ENCODE measurements at regions not wholly inside any gene's neighbourhood (a gene's known extent, or its start where the extent isn't known, plus 50 kb on each side); places are given as distances from the start of the nearest gene placed in this dataset.

DNA sequence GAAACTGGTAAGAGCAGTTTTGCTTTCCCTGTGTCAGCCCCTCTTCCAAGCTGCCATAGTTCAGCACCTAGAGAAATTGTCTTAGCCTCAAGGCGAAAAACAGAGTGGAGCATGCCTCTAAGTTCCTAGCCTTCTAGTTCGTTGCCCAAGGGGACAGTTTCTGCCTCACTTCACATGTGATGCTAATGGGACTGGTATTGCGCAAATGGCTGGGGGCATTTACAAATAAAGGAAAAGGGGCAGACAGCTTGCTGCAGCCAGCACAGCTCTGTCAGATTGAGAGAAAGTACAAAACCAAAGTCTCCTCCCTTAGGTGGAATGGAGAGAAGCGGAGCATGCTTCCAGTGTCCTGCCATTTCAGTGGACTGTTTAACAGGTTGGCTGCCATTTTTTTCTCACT lies 567.7 kb downstream of the ETV1 start:
- no peaks in the 10 kb centered on the region for H3K4me1 Mint-ChIP-seq
- no peaks in the 10 kb centered on the region for H3K27me3 Mint-ChIP-seq

DNA sequence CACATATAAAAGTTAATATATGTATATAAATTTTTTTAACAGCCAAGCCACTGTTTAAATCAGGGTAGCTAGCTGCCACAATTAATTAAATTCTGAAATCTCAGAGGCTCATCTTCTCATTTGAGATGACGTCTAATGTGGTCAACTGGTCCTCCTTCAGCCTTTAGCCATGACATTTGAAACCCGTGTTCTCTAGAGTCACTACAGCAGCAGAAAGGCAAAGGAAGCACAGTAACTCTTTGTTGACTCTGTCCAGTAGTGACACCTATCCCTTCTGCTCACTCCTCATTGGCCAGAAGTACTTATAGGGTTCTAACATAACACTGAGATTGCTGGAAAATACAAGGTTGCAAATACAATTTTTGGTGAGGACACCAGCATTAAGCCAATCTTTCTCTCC lies 555.5 kb downstream of the ETV1 start:
- no peak overlapping the region for H3K27ac Mint-ChIP-seq (ENCODE audit: low read depth)
- H3K4me1 Mint-ChIP-seq = no peaks in the 10 kb centered on the region
- no peak overlapping the region for H3K4me3 Mint-ChIP-seq
- ATAC-seq (replicated peaks; ENCODE audit: extremely low read depth, poor library complexity, severe bottlenecking) (no peak), DNase-seq (ENCODE audit: low spot score in 2 of 2) (no peak)
- H3K9me3 Mint-ChIP-seq = peaks cover 3% of the 10 kb centered on the region
- no peaks in the 10 kb centered on the region for H3K36me3 Mint-ChIP-seq (ENCODE audit: insufficient read depth)
- no peaks in the 10 kb centered on the region for H3K27me3 Mint-ChIP-seq

More for the DNA sequence above, 567.7 kb downstream of the ETV1 start:
- H3K27ac Mint-ChIP-seq (ENCODE audit: low read depth) = no peak overlapping the region
- no peak for DNase-seq (ENCODE audit: low spot score in 2 of 2)
- no peak overlapping the region for H3K4me3 Mint-ChIP-seq
- peaks cover 13% of the 10 kb centered on the region for H3K9me3 Mint-ChIP-seq
- ATAC-seq (replicated peaks; ENCODE audit: extremely low read depth, poor library complexity, severe bottlenecking) = no peak
- no peaks in the 10 kb centered on the region for H3K36me3 Mint-ChIP-seq (ENCODE audit: insufficient read depth)

DNA sequence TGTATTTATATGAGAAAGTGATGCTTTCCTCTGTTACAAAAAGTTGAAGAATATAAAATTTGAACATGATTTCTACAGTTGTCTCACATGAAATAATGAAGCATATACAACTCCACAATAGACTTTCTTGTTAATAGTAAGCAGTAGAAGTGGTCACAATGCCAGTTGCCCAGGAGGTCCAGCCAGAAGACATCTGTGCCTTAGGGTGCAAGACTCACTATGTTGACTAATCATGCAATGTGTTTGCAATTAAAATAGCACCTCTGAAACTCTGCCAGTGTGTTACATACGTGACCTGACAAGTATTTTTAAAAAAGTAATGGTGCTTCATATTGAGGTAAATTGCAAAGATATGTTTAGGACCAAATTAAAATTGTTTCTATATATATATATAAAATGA lies 547.2 kb downstream of the ETV1 start:
- no peaks in the 10 kb centered on the region for H3K4me1 Mint-ChIP-seq
- no peaks in the 10 kb centered on the region for H3K9me3 Mint-ChIP-seq
- H3K36me3 Mint-ChIP-seq (ENCODE audit: insufficient read depth) = no peaks in the 10 kb centered on the region
- H3K4me3 Mint-ChIP-seq = no peak overlapping the region
- ATAC-seq (replicated peaks; ENCODE audit: extremely low read depth, poor library complexity, severe bottlenecking) = no peak
- no peaks in the 10 kb centered on the region for H3K27me3 Mint-ChIP-seq
- no peak overlapping the region for H3K27ac Mint-ChIP-seq (ENCODE audit: low read depth)
- DNase-seq (ENCODE audit: low spot score in 2 of 2) = no peak

DNA sequence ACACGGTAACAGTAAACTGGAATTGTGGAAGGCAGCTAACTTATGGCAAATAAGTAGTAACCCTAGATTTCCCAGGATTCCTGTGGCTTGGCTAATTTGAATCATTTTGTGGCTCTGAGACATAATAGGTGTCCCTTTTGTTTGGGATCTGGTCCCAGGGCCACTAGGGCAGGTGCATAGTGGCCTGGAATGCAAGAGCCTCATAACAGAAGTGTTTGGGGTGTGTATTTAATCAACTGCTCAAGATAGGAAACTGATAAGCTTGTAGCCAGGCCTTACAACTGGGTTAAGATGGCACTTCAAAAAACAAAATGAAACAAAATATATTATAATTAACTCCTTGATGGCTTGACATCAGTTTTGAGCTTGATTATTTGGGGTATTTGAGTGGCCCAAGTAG lies 541.8 kb downstream of the ETV1 start:
- DNase-seq (ENCODE audit: low spot score in 2 of 2) (no peak), ATAC-seq (replicated peaks; ENCODE audit: extremely low read depth, poor library complexity, severe bottlenecking) (no peak)
- Mint-ChIP-seq H3K36me3 (ENCODE audit: insufficient read depth) (no peaks in the 10 kb centered on the region), H3K9me3 (peaks cover 6% of the 10 kb centered on the region), H3K27me3 (no peaks in the 10 kb centered on the region), H3K4me3 (no peak overlapping the region), H3K4me1 (no peaks in the 10 kb centered on the region), H3K27ac (ENCODE audit: low read depth) (no peak overlapping the region)

DNA sequence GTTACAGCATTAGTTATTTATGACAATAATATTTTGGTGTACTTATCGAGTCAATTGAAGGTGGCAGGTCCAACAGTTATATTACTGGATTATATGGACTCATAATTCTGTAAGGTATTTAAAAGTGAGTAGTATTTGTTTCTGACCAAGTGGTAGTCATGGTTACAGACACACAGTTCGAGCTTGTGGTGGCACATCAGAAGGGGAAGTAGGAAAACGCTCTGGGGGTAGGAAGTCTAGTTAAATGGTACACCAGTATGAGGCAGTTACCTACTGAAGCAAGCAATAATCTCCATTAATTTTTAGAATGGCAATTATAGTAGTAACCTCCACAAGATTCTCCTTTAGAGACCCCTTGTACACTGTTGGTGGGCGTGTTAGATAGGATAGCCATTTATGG lies 541.2 kb downstream of the ETV1 start:
- no peak overlapping the region for H3K4me3 Mint-ChIP-seq
- H3K9me3 Mint-ChIP-seq = peaks cover 6% of the 10 kb centered on the region
- no peaks in the 10 kb centered on the region for H3K27me3 Mint-ChIP-seq
- ATAC-seq (replicated peaks; ENCODE audit: extremely low read depth, poor library complexity, severe bottlenecking) (no peak), DNase-seq (ENCODE audit: low spot score in 2 of 2) (no peak)
- no peaks in the 10 kb centered on the region for H3K4me1 Mint-ChIP-seq
- no peak overlapping the region for H3K27ac Mint-ChIP-seq (ENCODE audit: low read depth)
- H3K36me3 Mint-ChIP-seq (ENCODE audit: insufficient read depth) = no peaks in the 10 kb centered on the region

DNA sequence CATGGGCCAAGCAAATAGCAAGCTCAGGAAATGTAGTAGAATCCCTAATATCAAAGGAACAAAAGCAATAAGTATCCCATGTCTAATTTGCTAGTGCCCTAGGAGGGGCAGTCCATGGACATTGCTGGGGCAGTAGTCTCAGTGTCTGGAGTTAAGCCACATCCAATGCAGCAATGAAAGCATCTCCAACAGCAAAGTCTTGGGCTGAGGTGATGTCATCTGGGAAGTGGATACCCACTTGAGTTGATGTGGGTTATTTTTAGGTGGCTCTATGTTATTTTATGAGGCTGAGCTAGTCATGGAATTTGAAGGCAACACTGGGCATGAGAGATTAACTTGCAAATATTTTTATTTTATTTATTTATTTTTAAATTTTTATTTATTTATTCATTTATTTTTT lies 540.0 kb downstream of the ETV1 start:
- Mint-ChIP-seq H3K27ac (ENCODE audit: low read depth) (no peak overlapping the region), H3K36me3 (ENCODE audit: insufficient read depth) (no peaks in the 10 kb centered on the region), H3K9me3 (peaks cover 6% of the 10 kb centered on the region), H3K27me3 (no peaks in the 10 kb centered on the region), H3K4me1 (no peaks in the 10 kb centered on the region), H3K4me3 (no peak overlapping the region)
- DNase-seq (ENCODE audit: low spot score in 2 of 2) (no peak), ATAC-seq (replicated peaks; ENCODE audit: extremely low read depth, poor library complexity, severe bottlenecking) (no peak)

DNA sequence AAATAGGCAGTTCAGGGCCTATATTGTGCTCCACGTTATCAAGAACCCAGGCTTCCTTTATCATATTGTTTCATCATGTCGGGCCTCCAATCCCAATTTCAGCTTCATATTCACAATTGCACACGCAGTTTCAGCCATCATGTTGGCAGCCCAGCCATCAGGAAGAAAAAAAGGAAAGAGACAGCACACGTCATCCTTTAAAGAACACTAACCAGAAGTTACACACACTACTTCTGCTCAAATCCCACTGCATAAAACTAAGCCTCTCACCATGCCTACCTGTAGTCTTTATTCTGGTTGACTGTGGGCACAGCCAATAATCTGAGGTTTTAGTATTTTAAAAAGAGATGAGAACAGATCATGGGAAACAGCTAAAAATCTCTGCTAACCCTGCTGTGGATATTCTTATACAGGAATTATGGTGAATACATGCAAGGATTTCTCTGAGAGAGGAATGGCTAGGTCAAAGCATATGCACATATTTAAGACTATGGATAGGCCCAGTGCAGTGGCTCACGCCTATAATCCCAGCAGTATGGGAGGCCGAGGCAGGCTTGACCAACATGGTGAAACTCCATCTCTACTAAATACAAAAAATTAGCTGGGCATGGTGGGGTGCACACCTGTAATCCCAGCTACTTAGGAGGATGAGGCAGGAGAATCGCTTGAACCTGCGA lies 534.4 kb downstream of the ETV1 start:
- Mint-ChIP-seq H3K4me3 (no peak overlapping the region), H3K9me3 (peaks cover 6% of the 10 kb centered on the region), H3K4me1 (no peaks in the 10 kb centered on the region), H3K27me3 (no peaks in the 10 kb centered on the region), H3K36me3 (ENCODE audit: insufficient read depth) (no peaks in the 10 kb centered on the region), H3K27ac (ENCODE audit: low read depth) (no peak overlapping the region)
- ATAC-seq (replicated peaks; ENCODE audit: extremely low read depth, poor library complexity, severe bottlenecking) (no peak), DNase-seq (ENCODE audit: low spot score in 2 of 2) (no peak)

DNA sequence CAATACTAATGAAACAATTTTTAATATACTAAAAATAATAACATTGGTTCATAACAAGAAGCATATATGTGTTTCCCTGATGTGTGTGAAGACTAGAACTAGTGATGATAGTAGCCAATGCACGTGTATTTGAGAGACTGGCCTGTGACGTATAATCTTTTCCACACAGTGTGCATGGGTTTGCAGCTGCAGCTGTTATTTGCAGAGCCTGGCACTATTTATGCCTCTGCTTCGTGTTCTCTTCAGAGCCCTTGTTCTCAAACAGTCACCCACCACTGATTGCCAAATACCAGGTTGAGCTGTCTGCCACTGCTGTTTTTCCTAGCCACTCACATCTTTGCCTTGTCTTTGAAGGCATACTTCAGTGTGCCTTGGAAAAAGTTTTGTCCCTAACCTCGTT lies 531.7 kb downstream of the ETV1 start:
- Mint-ChIP-seq H3K9me3 (no peaks in the 10 kb centered on the region), H3K4me1 (no peaks in the 10 kb centered on the region), H3K27ac (ENCODE audit: low read depth) (no peak overlapping the region), H3K4me3 (no peak overlapping the region), H3K27me3 (peaks cover 4% of the 10 kb centered on the region), H3K36me3 (ENCODE audit: insufficient read depth) (no peaks in the 10 kb centered on the region)
- ATAC-seq (replicated peaks; ENCODE audit: extremely low read depth, poor library complexity, severe bottlenecking) (no peak), DNase-seq (ENCODE audit: low spot score in 2 of 2) (no peak)

DNA sequence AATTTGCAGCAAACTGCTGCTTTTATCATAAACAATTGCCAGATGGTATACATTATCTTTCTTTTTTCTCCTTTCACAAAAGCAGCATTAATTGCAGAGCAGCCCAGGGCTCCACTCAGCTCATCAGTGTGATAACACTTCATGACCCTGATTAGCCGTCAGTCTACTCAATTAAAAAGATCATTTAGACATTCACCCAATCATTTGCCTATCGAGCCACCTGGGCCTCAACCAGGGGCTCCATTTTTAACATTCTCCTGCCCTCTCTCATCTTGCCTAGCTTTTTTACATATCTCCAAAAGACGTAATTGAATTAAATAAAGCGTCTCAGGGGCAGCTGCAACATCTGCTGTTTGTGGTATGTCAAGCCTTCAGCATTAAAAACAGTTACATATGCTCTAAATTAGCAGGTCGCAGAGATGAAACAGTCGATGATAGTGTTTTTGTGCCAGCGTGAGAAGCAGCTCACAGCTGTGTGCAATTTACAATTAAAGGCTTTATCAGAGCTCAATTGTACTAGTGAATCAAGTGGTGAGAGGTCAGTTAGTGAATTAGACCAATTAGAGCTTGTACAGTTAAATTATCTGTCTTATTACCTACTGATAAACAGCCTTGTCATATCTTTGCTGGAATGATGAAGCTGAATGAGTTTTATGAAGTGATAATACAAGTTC lies 522.5 kb downstream of the ETV1 start:
- Mint-ChIP-seq H3K36me3 (ENCODE audit: insufficient read depth) (no peaks in the 10 kb centered on the region), H3K4me1 (no peaks in the 10 kb centered on the region), H3K9me3 (no peaks in the 10 kb centered on the region), H3K27me3 (peaks cover 12% of the 10 kb centered on the region), H3K27ac (ENCODE audit: low read depth) (no peak overlapping the region), H3K4me3 (no peak overlapping the region)
- DNase-seq (ENCODE audit: low spot score in 2 of 2) (no peak), ATAC-seq (replicated peaks; ENCODE audit: extremely low read depth, poor library complexity, severe bottlenecking) (no peak)

DNA sequence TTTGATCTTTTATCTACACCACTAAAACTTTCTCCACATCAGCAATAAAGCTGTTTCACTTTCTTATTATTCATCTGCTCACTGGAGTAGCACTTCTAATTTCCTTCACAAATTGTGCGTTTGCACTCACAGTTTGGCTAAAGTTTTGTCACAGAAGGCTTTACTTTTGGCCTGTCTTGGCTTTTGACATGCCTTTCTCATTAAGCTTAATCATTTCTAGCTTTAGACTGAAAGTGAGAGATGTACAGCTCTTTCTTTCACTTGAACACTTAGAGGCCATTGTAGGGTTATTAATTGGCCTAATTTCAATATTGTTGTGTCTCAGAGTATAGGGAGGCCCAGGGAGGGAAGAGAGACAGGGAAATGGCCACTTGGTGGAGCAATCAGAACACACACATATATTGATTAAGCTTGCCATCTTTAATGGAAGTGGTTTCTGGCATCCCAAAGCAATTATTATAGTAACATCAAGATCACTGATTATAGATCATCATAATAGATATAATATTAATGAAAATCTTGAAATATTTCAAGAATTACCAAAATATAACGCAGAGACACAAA lies 512.5 kb downstream of the ETV1 start:
- Mint-ChIP-seq H3K4me3 (no peak overlapping the region), H3K9me3 (no peaks in the 10 kb centered on the region), H3K27me3 (no peaks in the 10 kb centered on the region), H3K4me1 (no peaks in the 10 kb centered on the region), H3K27ac (ENCODE audit: low read depth) (no peak overlapping the region), H3K36me3 (ENCODE audit: insufficient read depth) (no peaks in the 10 kb centered on the region)
- ATAC-seq (replicated peaks; ENCODE audit: extremely low read depth, poor library complexity, severe bottlenecking) = no peak
- DNase-seq (ENCODE audit: low spot score in 2 of 2) = no peak

DNA sequence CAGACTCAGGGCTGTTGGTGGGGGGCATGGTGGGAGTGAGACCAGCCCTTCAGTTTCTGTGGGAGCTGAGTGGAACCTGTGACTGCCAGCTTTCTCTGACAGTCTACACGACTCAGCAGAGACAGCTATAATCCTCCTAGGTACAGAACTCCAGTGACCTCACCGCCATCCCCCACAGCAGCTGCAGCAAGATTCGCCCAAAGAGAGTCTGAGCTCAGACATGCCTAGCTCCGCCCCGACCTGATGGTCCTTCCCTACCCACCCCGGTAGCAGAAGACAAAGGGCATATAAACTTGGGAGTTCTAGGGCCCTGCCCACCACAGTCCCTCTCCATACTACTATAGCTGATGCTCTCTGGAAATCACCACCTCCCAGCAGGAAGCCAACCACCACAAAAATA lies 500.1 kb downstream of the ETV1 start:
- Mint-ChIP-seq H3K36me3 (ENCODE audit: insufficient read depth) (no peaks in the 10 kb centered on the region), H3K4me1 (no peaks in the 10 kb centered on the region), H3K27me3 (peaks cover 10% of the 10 kb centered on the region), H3K9me3 (no peaks in the 10 kb centered on the region), H3K27ac (ENCODE audit: low read depth) (no peak overlapping the region), H3K4me3 (no peak overlapping the region)
- DNase-seq (ENCODE audit: low spot score in 2 of 2) = no peak
- no peak for ATAC-seq (replicated peaks; ENCODE audit: extremely low read depth, poor library complexity, severe bottlenecking)

DNA sequence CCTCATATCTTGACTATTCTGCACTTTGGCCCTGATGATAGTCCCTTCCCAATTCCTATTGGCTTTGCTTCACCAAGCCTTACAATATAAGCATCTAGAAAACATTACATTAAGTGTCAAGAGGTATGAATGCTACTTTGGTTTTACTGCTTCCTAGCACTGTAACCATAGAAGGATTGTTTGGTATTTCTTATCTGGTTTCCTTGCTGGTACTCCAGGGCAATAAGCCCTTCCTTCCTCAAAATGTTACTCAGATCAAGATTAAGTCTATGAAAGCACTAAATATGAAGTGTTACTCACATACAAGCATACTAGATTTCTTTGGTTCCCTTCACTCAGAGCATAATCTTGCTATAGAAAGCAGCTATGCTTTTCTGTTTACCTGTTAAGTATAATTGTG lies 492.5 kb downstream of the ETV1 start:
- Mint-ChIP-seq H3K9me3 (peaks cover 4% of the 10 kb centered on the region), H3K4me1 (no peaks in the 10 kb centered on the region), H3K27ac (ENCODE audit: low read depth) (no peak overlapping the region)

DNA sequence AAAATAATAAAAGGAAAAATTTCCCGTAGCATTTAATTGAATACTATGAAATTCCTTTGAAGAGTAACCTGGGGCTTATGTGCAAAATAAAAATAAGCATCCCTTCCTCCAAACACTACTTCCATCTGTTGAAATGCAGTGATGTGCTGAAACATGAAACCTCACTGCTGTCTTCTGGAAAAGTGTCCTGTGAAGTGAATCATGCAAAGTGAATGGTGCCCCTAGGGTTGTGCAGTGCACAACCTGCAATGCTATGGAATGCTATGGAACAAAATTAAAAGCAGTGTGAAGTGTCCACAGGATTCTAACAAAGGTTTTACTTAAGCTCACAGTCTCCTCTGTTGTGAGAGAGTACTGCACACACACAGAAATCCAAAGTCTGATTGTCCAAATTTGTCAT lies 480.9 kb downstream of the ETV1 start:
- ATAC-seq (replicated peaks; ENCODE audit: extremely low read depth, poor library complexity, severe bottlenecking) = no peak
- no peaks in the 10 kb centered on the region for H3K4me1 Mint-ChIP-seq
- no peak for DNase-seq (ENCODE audit: low spot score in 2 of 2)
- H3K4me3 Mint-ChIP-seq = no peak overlapping the region
- H3K27me3 Mint-ChIP-seq = peaks cover 10% of the 10 kb centered on the region
- no peak overlapping the region for H3K27ac Mint-ChIP-seq (ENCODE audit: low read depth)
- H3K9me3 Mint-ChIP-seq = peaks cover 6% of the 10 kb centered on the region
- H3K36me3 Mint-ChIP-seq (ENCODE audit: insufficient read depth) = no peaks in the 10 kb centered on the region

More for the DNA sequence above, 492.5 kb downstream of the ETV1 start:
- H3K27me3 Mint-ChIP-seq = no peaks in the 10 kb centered on the region
- ATAC-seq (replicated peaks; ENCODE audit: extremely low read depth, poor library complexity, severe bottlenecking) (no peak), DNase-seq (ENCODE audit: low spot score in 2 of 2) (no peak)
- no peak overlapping the region for H3K4me3 Mint-ChIP-seq
- H3K36me3 Mint-ChIP-seq (ENCODE audit: insufficient read depth) = no peaks in the 10 kb centered on the region

All from central memory CD8-positive, alpha-beta T cell (primary cell).